Spleen (tissue), 11 donors: ENCODE measurements at regions not wholly inside any gene's neighbourhood (a gene's known extent, or its start where the extent isn't known, plus 50 kb on each side); places are given as distances from the start of the nearest gene placed in this dataset.
"Not testable (repeated sequence)": the region's sequence is repeated elsewhere in the genome, so short reads cannot be mapped to it uniquely, and the experiment has no call there.

Experiments
- DNase-seq: peaks from one replicate; pipeline ENCODE4 v3.0.0-alpha.2; 2020
- H3K27ac ChIP-seq, 8 donors: fragments of 200-600 bp; sonication (generic) in 7 of 8; 1 replicate in 4 of 8; 2 replicates in 4 of 8; pipeline versions ENCODE4 v1.5.0 to v1.8.0; 2016 to 2021; ENCODE audit warnings: inconsistent platforms in 4 of 8, mild to moderate bottlenecking in 4 of 8, moderate library complexity in 1 of 8
- H3K27me3 ChIP-seq, 7 donors: fragments of 200-600 bp; sonication (generic) in 6 of 7; replicated peaks in 1 of 7; 1 replicate in 4 of 7; 2 replicates in 3 of 7; pipeline versions ENCODE4 v1.5.0 to v1.8.0; 2016 to 2021; ENCODE audit warnings: inconsistent platforms in 3 of 7, mild to moderate bottlenecking in 1 of 7
- H3K36me3 ChIP-seq, 6 donors: fragments of 200-600 bp; sonication (generic) in 5 of 6; 1 replicate in 4 of 6; 2 replicates in 2 of 6; pipeline versions ENCODE4 v1.5.0 to v1.8.0; 2016 to 2021; ENCODE audit warnings: inconsistent platforms in 2 of 6
- H3K4me1 ChIP-seq, 6 donors: fragments of 200-600 bp; sonication (generic) in 5 of 6; 1 replicate in 3 of 6; 2 replicates in 3 of 6; pipeline versions ENCODE4 v1.5.0 to v1.8.0; 2016 to 2021; ENCODE audit warnings: inconsistent platforms in 3 of 6
- H3K4me3 ChIP-seq, 8 donors: fragments of 200-600 bp; sonication (generic) in 7 of 8; 1 replicate in 4 of 8; 2 replicates in 4 of 8; pipeline versions ENCODE4 v1.5.0 to v1.8.0; 2016 to 2021; ENCODE audit warnings: inconsistent platforms in 4 of 8, mild to moderate bottlenecking in 4 of 8, moderate library complexity in 2 of 8
- H3K9me3 ChIP-seq, 8 donors: fragments of 200-600 bp; sonication (generic) in 7 of 8; 1 replicate in 4 of 8; 2 replicates in 4 of 8; pipeline versions ENCODE4 v1.5.0 to v1.8.0; 2016 to 2021; ENCODE audit warnings: inconsistent platforms in 4 of 8
- CTCF ChIP-seq, 11 experiments: fragments of 200-600 bp in 7 of 11; fragments of 450-650 bp in 4 of 11; sonication (generic) in 4 of 11; IDR thresholded peaks in 8 of 11; conservative IDR thresholded peaks in 3 of 11; 1 replicate in 7 of 11; 2 replicates in 4 of 11; pipeline versions ENCODE4 v1.4.0 to v1.8.0; 2016 to 2021; ENCODE audit warnings: antibody characterized with exemption in 11 of 11, inconsistent platforms in 4 of 11, mild to moderate bottlenecking in 1 of 11
- POLR2A ChIP-seq, 3 donors: fragments of 450-650 bp; IDR thresholded peaks; one replicate each; pipeline ENCODE4 v1.5.1; 2017; ENCODE audit warnings: antibody characterized with exemption in 3 of 3, mild to moderate bottlenecking in 1 of 3
- POLR2AphosphoS5 ChIP-seq, 3 donors: sonication (generic); formaldehyde crosslinking; IDR thresholded peaks; one replicate each; pipeline ENCODE4 v1.5.1; 2017; ENCODE audit warnings: antibody characterized with exemption in 3 of 3
- WGBS, 5 donors: extraction: QIAGEN DNeasy Blood & Tissue Kit in 3 of 5; methylation state at CpG; one replicate each; pipeline versions ENCODE4 v1.1.5 to v1.1.7; 2013 to 2018; 5-methylcytosine and 5-hydroxymethylcytosine counted together
- intact Hi-C: fragments of 100-400 bp; cut with DNase I; formaldehyde crosslinking; loops from one replicate; pipeline ENCODE4 v1.15.0; 2023; ENCODE audit warnings: low total_unique reads
- donor health status: healthy with polysubstance abuse.
- donor health status: DM: no; HTN: no; CAD: no; lungs with moderate emphysema.
- donor health status: DM: no; HTN: no; CAD: no.
- donor health status: Bipolar disorder and iron deficiency.
- donor health status: healthy.
- donor health status: DM: no; HTN: no; CAD: no.
- donor health status: DM: yes; HTN: yes; CAD: no.

DNA sequence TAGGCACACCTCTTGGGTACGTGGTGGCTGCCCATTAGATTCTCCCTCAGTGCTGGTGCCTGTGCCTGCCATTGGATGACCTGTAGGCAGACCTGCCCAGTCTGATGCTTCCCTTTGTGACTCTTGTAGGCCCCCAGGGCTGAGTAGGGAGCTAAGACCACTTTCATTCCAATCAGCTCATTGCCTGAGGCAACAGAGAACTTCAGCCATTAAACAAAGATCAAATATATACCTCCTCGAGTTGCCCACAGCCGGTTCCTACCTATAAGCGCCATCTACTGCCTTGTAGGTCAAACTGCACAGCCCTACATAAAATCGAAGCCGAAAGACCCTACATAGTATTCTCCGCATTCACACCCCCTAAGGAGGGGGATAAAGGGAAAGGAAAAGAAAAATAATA lies 184.6 kb downstream of the ETAA1 start:
- Histone ChIP-seq H3K4me1 (no peaks in the 10 kb centered on the region), H3K27me3 (no peaks in the 10 kb centered on the region), H3K36me3 (no peaks in the 10 kb centered on the region), H3K4me3 (no peak overlapping the region), H3K9me3 (peaks cover 0 to 58% (median 49%) of the 10 kb centered on the region in 8 donors), H3K27ac (no peak overlapping the region)
- TF ChIP-seq CTCF (IDR thresholded peaks at IDR 0.05 in 8 of 11, conservative IDR thresholded peaks at IDR 0.05 in 3 of 11) = no peak
- no peak for TF ChIP-seq POLR2A (IDR thresholded peaks at IDR 0.05)
- no peak for TF ChIP-seq POLR2AphosphoS5 (IDR thresholded peaks at IDR 0.05)
- DNase-seq = no peak
- WGBS, 5 donors = 77 to 81% (median 79%) methylated on average over 7 of the region's 7 CpGs
- intact Hi-C loops = no loop called here

GRCh38 chr2:67583185-67583584 lies 186.1 kb downstream of the ETAA1 start:
- TF ChIP-seq POLR2AphosphoS5 (IDR thresholded peaks at IDR 0.05) (no peak), POLR2A (IDR thresholded peaks at IDR 0.05) (no peak), CTCF (IDR thresholded peaks at IDR 0.05 in 8 of 11, conservative IDR thresholded peaks at IDR 0.05 in 3 of 11) (no peak)
- peaks cover 0 to 68% (median 51%) of the 10 kb centered on the region in 8 donors for H3K9me3 ChIP-seq

DNA sequence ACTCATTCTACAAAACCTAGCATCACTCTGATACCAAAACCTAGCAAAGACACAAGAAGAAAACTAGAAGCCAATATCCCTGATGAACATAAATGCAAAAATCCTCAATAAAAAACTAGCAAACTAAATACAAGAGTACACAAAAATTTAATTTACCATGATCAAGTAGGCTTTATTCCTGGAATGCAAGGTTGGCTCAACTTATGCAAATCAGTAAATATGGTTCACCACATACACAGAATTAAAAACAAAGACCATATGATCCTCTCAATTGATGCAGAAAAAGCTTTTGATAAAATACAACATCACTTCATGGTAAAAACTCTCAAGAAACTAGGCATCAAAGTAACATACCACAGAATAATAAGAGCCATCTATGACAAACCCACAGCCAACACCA lies 188.3 kb downstream of the ETAA1 start:
- intact Hi-C loops = no loop called here
- peaks cover 0 to 81% (median 51%) of the 10 kb centered on the region in 8 donors for H3K9me3 ChIP-seq
- DNase-seq = no peak

More at GRCh38 chr2:67583185-67583584, 186.1 kb downstream of the ETAA1 start:
- WGBS, 5 donors = 94 to 100% (median 97%) methylated on average over 2 of the region's 2 CpGs
- no peak for DNase-seq
- Histone ChIP-seq H3K27ac (no peak overlapping the region), H3K36me3 (no peaks in the 10 kb centered on the region), H3K4me1 (no peaks in the 10 kb centered on the region), H3K27me3 (no peaks in the 10 kb centered on the region), H3K4me3 (no peak overlapping the region)
- intact Hi-C loops = no loop called here

DNA sequence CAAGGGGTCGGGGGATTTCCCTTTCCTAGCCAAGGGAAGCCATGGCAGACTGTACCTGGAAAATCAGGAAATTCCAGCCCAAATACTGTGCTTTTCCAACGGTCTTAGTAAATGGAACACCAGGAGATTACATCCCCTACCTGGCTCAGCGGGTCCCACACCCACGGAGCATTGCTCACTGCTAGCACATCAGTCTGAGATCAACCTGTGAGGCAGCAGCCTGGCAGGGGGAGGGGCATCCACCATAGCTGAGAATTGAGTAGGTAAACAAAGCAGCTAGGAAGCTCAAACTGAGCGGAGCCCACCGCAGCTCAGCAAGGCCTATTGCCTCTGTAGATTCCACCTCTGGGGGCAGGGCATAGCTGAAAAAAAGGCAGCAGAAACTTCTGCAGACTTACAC lies 192.0 kb downstream of the ETAA1 start:
- 73 to 88% (median 81%) methylated on average over 6 of the region's 6 CpGs for WGBS, 5 donors
- DNase-seq, H3K36me3 ChIP-seq, H3K4me3 ChIP-seq, H3K27me3 ChIP-seq, H3K4me1 ChIP-seq, H3K27ac ChIP-seq, intact Hi-C loops: not testable (repeated sequence)
- peaks cover 0 to 72% (median 38%) of the 10 kb centered on the region in 8 donors for H3K9me3 ChIP-seq

More for the DNA sequence above, 188.3 kb downstream of the ETAA1 start:
- no peak overlapping the region for H3K4me3 ChIP-seq
- no peak for TF ChIP-seq POLR2A (IDR thresholded peaks at IDR 0.05)
- no peak for TF ChIP-seq POLR2AphosphoS5 (IDR thresholded peaks at IDR 0.05)
- no peak for TF ChIP-seq CTCF (IDR thresholded peaks at IDR 0.05 in 8 of 11, conservative IDR thresholded peaks at IDR 0.05 in 3 of 11)
- H3K27me3 ChIP-seq = no peaks in the 10 kb centered on the region
- no peaks in the 10 kb centered on the region for H3K36me3 ChIP-seq
- H3K27ac ChIP-seq = no peak overlapping the region
- no peaks in the 10 kb centered on the region for H3K4me1 ChIP-seq

- H3K4me3 ChIP-seq, H3K4me1 ChIP-seq, H3K27me3 ChIP-seq, DNase-seq, intact Hi-C loops, H3K27ac ChIP-seq, H3K36me3 ChIP-seq: not testable (repeated sequence)
- peaks cover 0 to 47% (median 37%) of the 10 kb centered on the region in 8 donors for H3K9me3 ChIP-seq
Measured at GRCh38 chr2:67594522-67594921, 197.4 kb downstream of the ETAA1 start.
